T-helper 2 cell treated with Interferon-gamma antibody and Interleukin-4, amounts not matched to agents 5 μg/mL and 100 μg/mL, for 36 hours (primary cell): ENCODE measurements at regions not wholly inside any gene's neighbourhood (a gene's known extent, or its start where the extent isn't known, plus 50 kb on each side); places are given as distances from the start of the nearest gene placed in this dataset.
"Not testable (repeated sequence)": the region's sequence is repeated elsewhere in the genome, so short reads cannot be mapped to it uniquely, and the experiment has no call there.

Experiments
- DNase-seq: peaks from one replicate; pipeline ENCODE4 v3.0.0; 2021; ENCODE audit warnings: low spot score
- H3K27ac Mint-ChIP-seq: one replicate; pipeline ENCODE4 v1.8.0; 2021; ENCODE audit warnings: mild to moderate bottlenecking, mixed read lengths
- H3K27me3 Mint-ChIP-seq: one replicate; pipeline ENCODE4 v1.8.0; 2021; ENCODE audit warnings: low read depth, mixed read lengths
- H3K36me3 Mint-ChIP-seq: one replicate; pipeline ENCODE4 v1.8.0; 2021; ENCODE audit warnings: low read depth, mixed read lengths
- H3K4me1 Mint-ChIP-seq: one replicate; pipeline ENCODE4 v1.8.0; 2021; ENCODE audit warnings: low read depth, mixed read lengths
- H3K4me3 Mint-ChIP-seq: one replicate; pipeline ENCODE4 v1.8.0; 2022; ENCODE audit warnings: mild to moderate bottlenecking, moderate library complexity, mixed read lengths
- H3K9me3 Mint-ChIP-seq: one replicate; pipeline ENCODE4 v1.8.0; 2021; ENCODE audit warnings: mixed read lengths

DNA sequence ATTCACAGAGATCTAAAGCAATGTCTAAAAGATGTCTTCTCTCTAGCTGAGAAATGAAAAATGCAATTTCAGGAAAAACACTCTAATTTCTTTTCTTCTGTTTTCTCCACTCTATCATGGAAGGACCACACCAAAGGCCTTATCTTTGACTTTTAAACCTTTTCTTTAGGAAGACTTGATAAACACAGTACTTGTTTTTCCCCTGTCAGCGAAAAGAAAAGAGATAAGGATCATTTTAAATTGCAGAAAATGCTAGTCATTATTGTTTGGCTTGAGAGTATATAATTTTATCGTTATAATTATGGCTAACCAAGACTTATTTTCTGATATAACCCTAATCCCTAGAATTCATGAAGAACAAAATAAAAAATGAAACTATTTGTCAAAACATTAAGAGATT, 462.4 kb upstream of the API5 start:
- no peaks in the 10 kb centered on the region for H3K4me1 Mint-ChIP-seq
- no peaks in the 10 kb centered on the region for H3K36me3 Mint-ChIP-seq
- no peak overlapping the region for H3K27ac Mint-ChIP-seq
- H3K4me3 Mint-ChIP-seq: no peak overlapping the region
- H3K9me3 Mint-ChIP-seq: peaks cover 13% of the 10 kb centered on the region
- H3K27me3 Mint-ChIP-seq: no peaks in the 10 kb centered on the region
- no peak for DNase-seq

GRCh38 chr11:42857344-42857743, 454.5 kb upstream of the API5 start:
- Mint-ChIP-seq H3K36me3 (no peaks in the 10 kb centered on the region), H3K27me3 (no peaks in the 10 kb centered on the region), H3K4me3 (no peak overlapping the region), H3K9me3 (peaks cover 3% of the 10 kb centered on the region), H3K4me1 (no peaks in the 10 kb centered on the region), H3K27ac (no peak overlapping the region)
- DNase-seq: no peak

DNA sequence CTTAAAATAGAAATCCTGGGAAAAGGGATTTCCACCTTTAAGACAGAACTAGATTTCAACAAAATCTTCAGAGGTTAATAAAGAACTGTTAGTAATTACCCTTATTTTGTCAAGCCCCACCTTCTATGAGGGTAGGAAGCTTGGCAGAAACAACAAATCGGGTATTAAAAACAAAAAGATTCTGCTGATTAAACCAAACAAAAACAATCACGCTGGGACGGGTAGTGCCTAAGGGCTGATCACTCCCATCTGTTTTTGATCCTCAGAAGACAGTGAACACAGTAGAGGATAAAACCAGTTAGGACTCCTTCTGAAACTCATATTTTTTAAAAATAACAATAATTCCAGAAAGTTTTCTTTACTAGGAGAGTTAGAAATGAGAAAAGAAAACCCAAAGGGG, 441.3 kb upstream of the API5 start:
- Mint-ChIP-seq H3K4me1 (no peaks in the 10 kb centered on the region), H3K9me3 (peaks cover 15% of the 10 kb centered on the region), H3K27me3 (no peaks in the 10 kb centered on the region), H3K36me3 (no peaks in the 10 kb centered on the region), H3K27ac (no peak overlapping the region), H3K4me3 (no peak overlapping the region)
- no peak for DNase-seq

DNA sequence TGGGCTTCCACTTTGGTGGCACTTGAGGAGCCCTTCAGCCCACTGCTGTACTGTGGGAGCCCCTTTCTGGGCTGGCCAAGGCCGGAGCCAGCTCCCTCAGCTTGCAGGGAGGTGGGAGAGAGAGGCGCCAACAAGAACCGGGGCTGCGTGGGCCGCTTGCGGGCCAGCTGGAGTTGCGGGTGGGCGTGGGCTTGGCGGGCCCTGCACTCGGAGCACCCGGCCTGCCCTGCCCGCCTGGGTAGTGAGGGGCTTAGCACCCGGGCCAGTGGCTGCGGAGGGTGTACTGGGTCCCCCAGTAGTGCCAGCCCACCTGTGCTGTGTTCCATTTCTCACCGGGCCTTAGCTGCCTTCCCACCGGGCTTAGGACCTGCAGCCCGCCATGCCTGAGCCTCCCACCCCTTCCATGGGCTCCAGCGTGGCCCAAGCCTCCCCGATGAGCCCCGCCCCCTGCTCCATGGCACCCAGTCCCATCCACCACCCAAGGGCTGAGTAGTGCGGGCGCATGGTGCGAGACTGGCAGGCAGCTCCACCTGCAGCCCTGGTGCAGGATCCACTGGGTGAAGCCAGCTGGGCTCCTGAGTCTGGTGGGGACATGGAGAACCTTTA, 437.9 kb upstream of the API5 start:
- not testable (repeated sequence) for H3K27ac Mint-ChIP-seq, H3K27me3 Mint-ChIP-seq, DNase-seq, H3K4me1 Mint-ChIP-seq, H3K4me3 Mint-ChIP-seq, H3K36me3 Mint-ChIP-seq
- H3K9me3 Mint-ChIP-seq: peaks cover 24% of the 10 kb centered on the region

DNA sequence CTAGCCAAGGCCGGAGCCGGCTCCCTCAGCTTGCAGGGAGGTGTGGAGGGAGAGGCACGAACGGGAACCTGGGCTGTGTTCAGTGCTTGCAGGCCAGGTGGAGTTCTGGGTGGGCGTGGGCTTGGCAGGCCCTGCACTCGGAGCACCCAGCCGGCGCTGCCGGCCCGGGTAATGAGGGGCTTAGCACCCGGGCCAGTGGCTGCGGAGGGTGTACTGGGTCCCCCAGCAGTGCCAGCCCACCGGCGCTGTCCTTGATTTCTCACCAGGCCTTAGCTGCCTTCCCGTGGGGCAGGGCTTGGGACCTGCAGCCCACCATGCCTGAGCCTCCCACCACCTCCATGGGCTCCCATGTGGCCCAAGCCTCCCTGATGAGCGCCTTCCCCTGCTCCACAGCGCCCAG, 430.5 kb upstream of the API5 start:
- H3K27ac Mint-ChIP-seq, H3K27me3 Mint-ChIP-seq, DNase-seq, H3K36me3 Mint-ChIP-seq, H3K4me1 Mint-ChIP-seq, H3K4me3 Mint-ChIP-seq: not testable (repeated sequence)
- peaks cover 14% of the 10 kb centered on the region for H3K9me3 Mint-ChIP-seq

- Mint-ChIP-seq H3K4me1 (no peaks in the 10 kb centered on the region), H3K27me3 (no peaks in the 10 kb centered on the region), H3K9me3 (peaks cover 16% of the 10 kb centered on the region), H3K27ac (no peak overlapping the region), H3K36me3 (no peaks in the 10 kb centered on the region), H3K4me3 (no peak overlapping the region)
- DNase-seq: no peak
These were observed 421.0 kb upstream of the API5 start for GRCh38 chr11:42890773-42891172.

DNA sequence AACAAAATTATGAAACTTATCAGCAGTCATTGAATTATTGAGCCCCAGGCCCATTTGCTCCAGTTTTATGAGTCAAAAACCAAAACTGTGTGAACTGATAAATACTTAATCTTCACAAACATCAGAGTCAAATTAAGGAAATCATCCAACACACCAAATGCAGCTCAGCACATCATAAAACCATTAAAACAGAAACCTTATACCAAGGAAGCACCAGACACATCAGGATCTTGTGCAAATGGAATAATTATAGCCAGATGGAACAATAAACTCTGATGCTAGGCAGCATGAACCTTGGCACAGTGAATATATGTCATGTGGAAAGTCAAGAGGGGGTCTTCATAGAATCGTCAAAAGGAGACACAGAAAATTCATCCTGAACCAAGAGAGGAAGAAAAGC, 410.7 kb upstream of the API5 start:
- peaks cover 24% of the 10 kb centered on the region for H3K9me3 Mint-ChIP-seq
- no peak overlapping the region for H3K4me3 Mint-ChIP-seq
- no peaks in the 10 kb centered on the region for H3K27me3 Mint-ChIP-seq
- H3K36me3 Mint-ChIP-seq: no peaks in the 10 kb centered on the region
- H3K4me1 Mint-ChIP-seq: no peaks in the 10 kb centered on the region
- H3K27ac Mint-ChIP-seq: no peak overlapping the region
- DNase-seq: no peak

GRCh38 chr11:42906226-42906625, 405.6 kb upstream of the API5 start:
- peaks cover 33% of the 10 kb centered on the region for H3K9me3 Mint-ChIP-seq
- no peaks in the 10 kb centered on the region for H3K4me1 Mint-ChIP-seq
- H3K4me3 Mint-ChIP-seq: no peak overlapping the region
- H3K27me3 Mint-ChIP-seq: no peaks in the 10 kb centered on the region
- DNase-seq: no peak
- no peaks in the 10 kb centered on the region for H3K36me3 Mint-ChIP-seq
- no peak overlapping the region for H3K27ac Mint-ChIP-seq

DNA sequence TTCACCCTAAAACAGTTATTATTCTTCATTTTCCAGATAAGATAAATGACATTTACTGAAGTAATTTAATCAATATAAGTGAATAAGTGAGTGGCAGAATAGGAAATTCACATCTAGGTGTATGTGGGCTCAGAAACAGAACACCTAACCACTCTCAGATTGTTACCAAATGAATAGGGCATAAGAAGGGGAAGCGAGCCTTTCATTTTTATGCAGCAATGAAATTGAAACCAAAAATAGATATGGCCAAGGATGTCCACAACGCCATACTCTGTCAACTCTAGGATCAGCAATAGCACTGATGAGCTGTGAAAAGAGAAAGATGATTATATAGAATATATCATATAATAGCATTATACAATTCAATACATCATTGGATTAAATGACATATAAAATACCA, 398.1 kb upstream of the API5 start:
- Mint-ChIP-seq H3K4me3 (no peak overlapping the region), H3K27ac (no peak overlapping the region), H3K4me1 (no peaks in the 10 kb centered on the region), H3K27me3 (no peaks in the 10 kb centered on the region), H3K36me3 (no peaks in the 10 kb centered on the region), H3K9me3 (peaks cover 39% of the 10 kb centered on the region)
- no peak for DNase-seq

DNA sequence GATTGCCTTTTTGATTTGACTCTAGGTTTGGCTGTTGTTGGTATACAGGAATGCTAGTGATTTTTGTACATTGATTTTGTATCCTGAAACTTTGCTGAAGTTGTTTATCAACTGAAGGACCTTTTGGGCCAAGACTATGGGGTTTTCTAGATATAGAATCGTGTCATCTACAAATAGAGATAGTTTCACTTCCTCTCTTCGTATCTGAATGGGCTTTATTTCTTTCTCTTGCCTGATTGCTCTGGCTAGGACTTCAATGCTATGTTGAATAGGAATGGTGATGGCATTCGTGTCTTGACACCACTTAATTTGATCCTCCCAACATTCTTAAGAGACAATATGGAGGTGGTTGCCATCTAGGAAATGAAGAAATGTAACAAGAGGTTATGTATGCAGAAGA, 388.1 kb upstream of the API5 start:
- no peaks in the 10 kb centered on the region for H3K27me3 Mint-ChIP-seq
- no peaks in the 10 kb centered on the region for H3K36me3 Mint-ChIP-seq
- DNase-seq: no peak
- H3K4me3 Mint-ChIP-seq: no peak overlapping the region
- no peak overlapping the region for H3K27ac Mint-ChIP-seq
- no peaks in the 10 kb centered on the region for H3K4me1 Mint-ChIP-seq
- peaks cover 37% of the 10 kb centered on the region for H3K9me3 Mint-ChIP-seq

GRCh38 chr11:42925916-42926315, 385.9 kb upstream of the API5 start:
- H3K9me3 Mint-ChIP-seq: peaks cover 35% of the 10 kb centered on the region

GRCh38 chr11:42947405-42947804, 364.4 kb upstream of the API5 start:
- H3K9me3 Mint-ChIP-seq: peaks cover 16% of the 10 kb centered on the region
- H3K27me3 Mint-ChIP-seq: no peaks in the 10 kb centered on the region
- H3K4me3 Mint-ChIP-seq: no peak overlapping the region
- DNase-seq: no peak
- H3K36me3 Mint-ChIP-seq: no peaks in the 10 kb centered on the region
- H3K4me1 Mint-ChIP-seq: no peaks in the 10 kb centered on the region
- H3K27ac Mint-ChIP-seq: no peak overlapping the region

More at GRCh38 chr11:42925916-42926315, 385.9 kb upstream of the API5 start:
- Mint-ChIP-seq H3K27me3 (no peaks in the 10 kb centered on the region), H3K4me3 (no peak overlapping the region), H3K36me3 (no peaks in the 10 kb centered on the region), H3K4me1 (no peaks in the 10 kb centered on the region), H3K27ac (no peak overlapping the region)
- DNase-seq: no peak

DNA sequence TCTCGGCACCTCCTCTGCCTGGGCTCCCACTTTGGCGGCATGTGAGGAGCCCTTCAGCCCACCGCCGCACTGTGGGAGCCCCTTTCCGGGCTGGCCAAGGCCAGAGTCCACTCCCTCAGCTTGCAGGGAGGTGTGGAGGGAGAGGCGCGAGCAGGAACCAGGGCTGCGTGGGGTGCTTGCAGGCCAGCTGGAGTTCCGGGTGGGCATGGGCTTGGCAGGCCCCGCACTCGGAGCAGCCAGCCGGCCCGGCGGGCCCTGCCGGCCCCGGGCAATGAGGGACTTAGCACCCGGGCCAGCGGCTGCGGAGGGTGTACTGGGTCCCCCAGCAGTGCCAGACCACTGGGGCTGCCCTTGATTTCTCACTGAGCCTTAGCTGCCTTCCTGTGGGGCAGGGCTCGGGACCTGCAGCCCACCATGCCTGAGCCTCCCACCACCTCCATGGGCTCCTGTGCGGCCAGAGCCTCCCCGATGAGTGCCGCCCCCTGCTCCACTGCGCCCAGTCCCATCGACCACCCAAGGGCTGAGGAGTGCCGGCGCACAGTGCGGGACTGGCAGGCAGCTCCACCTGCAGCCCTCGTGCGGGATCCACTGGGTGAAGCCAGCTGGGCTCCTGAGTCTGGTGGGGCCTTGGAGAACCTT, 361.9 kb upstream of the API5 start:
- H3K36me3 Mint-ChIP-seq, H3K4me1 Mint-ChIP-seq, DNase-seq, H3K4me3 Mint-ChIP-seq, H3K27ac Mint-ChIP-seq, H3K27me3 Mint-ChIP-seq: not testable (repeated sequence)
- H3K9me3 Mint-ChIP-seq: peaks cover 16% of the 10 kb centered on the region

DNA sequence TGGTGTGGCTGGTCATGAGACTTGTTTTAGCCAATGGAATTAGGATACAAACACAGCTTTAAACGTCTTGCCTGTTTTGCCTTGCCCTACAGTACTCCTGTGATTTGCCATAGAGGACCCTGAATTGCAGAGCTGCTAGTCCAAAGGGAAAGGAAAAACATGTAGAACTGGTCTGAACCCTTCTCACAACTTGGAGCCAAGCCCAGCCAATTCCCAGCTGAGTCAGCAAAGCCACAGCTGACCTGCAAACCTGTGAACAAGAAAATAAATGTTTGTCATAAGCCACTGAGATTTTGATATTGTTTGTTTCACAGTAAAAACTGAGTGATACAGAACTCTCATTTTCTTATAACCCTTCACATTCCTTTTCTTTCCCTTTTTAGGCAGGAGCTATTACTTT, 360.5 kb upstream of the API5 start:
- DNase-seq: no peak
- Mint-ChIP-seq H3K36me3 (no peaks in the 10 kb centered on the region), H3K4me1 (no peaks in the 10 kb centered on the region), H3K4me3 (no peak overlapping the region), H3K27me3 (no peaks in the 10 kb centered on the region), H3K27ac (no peak overlapping the region), H3K9me3 (peaks cover 16% of the 10 kb centered on the region)

DNA sequence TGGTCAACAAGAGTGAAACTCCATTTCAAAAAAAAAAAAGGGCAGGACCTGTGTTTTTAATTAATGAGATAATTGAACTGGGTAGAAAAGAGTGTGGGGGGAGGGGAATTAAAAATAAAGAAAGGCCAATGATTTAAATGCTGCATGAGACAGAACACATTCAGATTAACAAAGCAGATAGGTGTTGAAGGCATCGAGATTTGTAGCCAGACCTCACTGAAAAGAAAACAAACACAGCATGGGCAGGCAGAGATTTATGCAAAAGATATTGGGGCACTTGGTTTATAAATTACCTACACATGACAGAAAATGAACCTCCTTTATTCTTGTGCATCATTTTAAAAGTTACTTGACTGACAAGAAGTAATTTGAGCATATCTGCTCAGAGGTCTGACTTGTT, 354.0 kb upstream of the API5 start:
- DNase-seq: no peak
- Mint-ChIP-seq H3K27ac (no peak overlapping the region), H3K4me3 (no peak overlapping the region), H3K9me3 (peaks cover 1% of the 10 kb centered on the region), H3K4me1 (no peaks in the 10 kb centered on the region), H3K27me3 (no peaks in the 10 kb centered on the region), H3K36me3 (no peaks in the 10 kb centered on the region)
